ENCODE measurements at regions not wholly inside any gene's neighbourhood (a gene's known extent, or its start where the extent isn't known, plus 50 kb on each side); places are given as distances from the start of the nearest gene placed in this dataset.
"Not testable (repeated sequence)": the region's sequence is repeated elsewhere in the genome, so short reads cannot be mapped to it uniquely, and the experiment has no call there.

GRCh38 chr20:25987928-25988560, 291.4 kb upstream of the ZNF337 start:
- DNase-seq (ENCODE audit: low read depth, low spot score), result not testable (repeated sequence)

GRCh38 chr20:25987073-25987927, 290.6 kb upstream of the ZNF337 start:
- DNase-seq (ENCODE audit: low read depth, low spot score), result peak; percentile 53

GRCh38 chr20:25985597-25985996, 288.9 kb upstream of the ZNF337 start:
- no peak for DNase-seq (ENCODE audit: low read depth, low spot score)

GRCh38 chr20:25984933-25985332, 288.3 kb upstream of the ZNF337 start:
- peak; percentile 48 for DNase-seq (ENCODE audit: low read depth, low spot score)

GRCh38 chr20:25982701-25983100, 286.0 kb upstream of the ZNF337 start:
- not testable (repeated sequence) for DNase-seq (ENCODE audit: low read depth, low spot score)

- DNase-seq (ENCODE audit: low read depth, low spot score), result not testable (repeated sequence)
Measured at GRCh38 chr20:25978450-25979190, 282.0 kb upstream of the ZNF337 start.

GRCh38 chr20:25975816-25976215, 279.2 kb upstream of the ZNF337 start:
- DNase-seq (ENCODE audit: low read depth, low spot score), result not testable (repeated sequence)

- not testable (repeated sequence) for DNase-seq (ENCODE audit: low read depth, low spot score)
Measured at GRCh38 chr20:25965203-25965602, 268.6 kb upstream of the ZNF337 start.

GRCh38 chr20:25953876-25954275, 257.2 kb upstream of the ZNF337 start:
- not testable (repeated sequence) for DNase-seq (ENCODE audit: low read depth, low spot score)

GRCh38 chr20:25935230-25935629, 238.6 kb upstream of the ZNF337 start:
- DNase-seq (ENCODE audit: low read depth, low spot score), result not testable (repeated sequence)

GRCh38 chr20:25932806-25933205, 236.2 kb upstream of the ZNF337 start:
- peak; percentile 30 for DNase-seq (ENCODE audit: low read depth, low spot score)

GRCh38 chr20:25932170-25932569, 235.5 kb upstream of the ZNF337 start:
- DNase-seq (ENCODE audit: low read depth, low spot score), result peak; percentile 89

GRCh38 chr20:25902321-25902720, 205.7 kb upstream of the ZNF337 start:
- DNase-seq (ENCODE audit: low read depth, low spot score), result peak; percentile 4

- not testable (repeated sequence) for DNase-seq (ENCODE audit: low read depth, low spot score)
Measured at GRCh38 chr20:25898663-25899062, 202.0 kb upstream of the ZNF337 start.

GRCh38 chr20:25879096-25879495, 182.4 kb upstream of the ZNF337 start:
- not testable (repeated sequence) for DNase-seq (ENCODE audit: low read depth, low spot score)

GRCh38 chr20:25868650-25868979, 172.0 kb upstream of the ZNF337 start:
- DNase-seq (ENCODE audit: low read depth, low spot score), result not testable (repeated sequence)

- peak; percentile 86 for DNase-seq (ENCODE audit: low read depth, low spot score)
Measured at GRCh38 chr20:25867776-25868649, 171.4 kb upstream of the ZNF337 start.

GRCh38 chr20:25867015-25867775, 170.5 kb upstream of the ZNF337 start:
- DNase-seq (ENCODE audit: low read depth, low spot score), result not testable (repeated sequence)

GRCh38 chr20:25865715-25866656, 169.3 kb upstream of the ZNF337 start:
- peak; percentile 83 for DNase-seq (ENCODE audit: low read depth, low spot score)
